Adrenal gland (tissue), 5 donors: ENCODE measurements at regions not wholly inside any gene's neighbourhood (a gene's known extent, or its start where the extent isn't known, plus 50 kb on each side); places are given as distances from the start of the nearest gene placed in this dataset.

Experiments
- POLR2A ChIP-seq, 2 donors: fragments of 450-650 bp; IDR thresholded peaks; one replicate each; pipeline ENCODE4 v1.6.1; 2017; ENCODE audit warnings: antibody characterized with exemption in 2 of 2, mild to moderate bottlenecking in 2 of 2, moderate library complexity in 1 of 2
- TF ChIP-seq, protein P1 (sequence below), 6 experiments: fragments of 450-650 bp in 4 of 6; fragments of 200-600 bp in 2 of 6; sonication (generic) in 1 of 6; IDR thresholded peaks; 1 replicate in 5 of 6; 2 replicates in 1 of 6; pipeline versions ENCODE4 v1.5.1 to v1.8.0; 2016 to 2021; ENCODE audit warnings: antibody characterized with exemption in 6 of 6, mild to moderate bottlenecking in 2 of 6, moderate library complexity in 1 of 6
- donor health status: DM: no; HTN: no; CAD: no.

DNA sequence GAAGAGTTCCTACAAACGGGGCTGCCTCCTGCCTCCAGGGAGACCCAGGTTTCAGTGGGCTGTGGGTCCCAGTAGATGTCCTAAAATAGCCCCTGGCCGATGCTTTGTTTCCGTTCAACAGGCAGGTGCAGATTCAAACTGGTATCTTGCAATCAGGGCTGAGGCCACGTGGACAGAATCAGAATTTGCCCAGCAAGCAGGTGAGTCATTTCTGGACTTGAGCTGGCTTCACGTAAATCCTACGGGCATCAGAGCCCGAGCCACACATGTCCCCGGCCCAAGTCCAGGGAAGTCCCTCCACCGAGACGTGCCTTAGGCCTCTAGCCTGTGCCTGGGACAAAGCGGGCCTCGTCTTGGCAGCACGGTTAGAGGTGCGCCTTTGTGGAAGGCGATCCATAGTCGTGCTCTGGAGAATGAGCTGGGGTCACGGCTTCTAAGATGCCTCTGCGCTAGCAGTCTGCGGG is 101.6 kb upstream of the FRMD1 start:
- no peak for TF ChIP-seq POLR2A (IDR thresholded peaks at IDR 0.05)
- TF ChIP-seq, protein P1, sequence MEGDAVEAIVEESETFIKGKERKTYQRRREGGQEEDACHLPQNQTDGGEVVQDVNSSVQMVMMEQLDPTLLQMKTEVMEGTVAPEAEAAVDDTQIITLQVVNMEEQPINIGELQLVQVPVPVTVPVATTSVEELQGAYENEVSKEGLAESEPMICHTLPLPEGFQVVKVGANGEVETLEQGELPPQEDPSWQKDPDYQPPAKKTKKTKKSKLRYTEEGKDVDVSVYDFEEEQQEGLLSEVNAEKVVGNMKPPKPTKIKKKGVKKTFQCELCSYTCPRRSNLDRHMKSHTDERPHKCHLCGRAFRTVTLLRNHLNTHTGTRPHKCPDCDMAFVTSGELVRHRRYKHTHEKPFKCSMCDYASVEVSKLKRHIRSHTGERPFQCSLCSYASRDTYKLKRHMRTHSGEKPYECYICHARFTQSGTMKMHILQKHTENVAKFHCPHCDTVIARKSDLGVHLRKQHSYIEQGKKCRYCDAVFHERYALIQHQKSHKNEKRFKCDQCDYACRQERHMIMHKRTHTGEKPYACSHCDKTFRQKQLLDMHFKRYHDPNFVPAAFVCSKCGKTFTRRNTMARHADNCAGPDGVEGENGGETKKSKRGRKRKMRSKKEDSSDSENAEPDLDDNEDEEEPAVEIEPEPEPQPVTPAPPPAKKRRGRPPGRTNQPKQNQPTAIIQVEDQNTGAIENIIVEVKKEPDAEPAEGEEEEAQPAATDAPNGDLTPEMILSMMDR (IDR thresholded peaks at IDR 0.05) = no peak
